KBM-7 (cell line): ENCODE measurements at regions not wholly inside any gene's neighbourhood (a gene's known extent, or its start where the extent isn't known, plus 50 kb on each side); places are given as distances from the start of the nearest gene placed in this dataset.
A peak's percentile ranks its signal among the peaks of the same experiment; 100 is the strongest.
"Not testable (repeated sequence)": the region's sequence is repeated elsewhere in the genome, so short reads cannot be mapped to it uniquely, and the experiment has no call there.

ENCODE experiments used
- DNase-seq: peaks from one replicate; pipeline ENCODE4 v3.0.0-alpha.2; 2015
- in situ Hi-C: fragments of 300-500 bp; cut with MboI; formaldehyde crosslinking; loops from 2 replicates; pipeline ENCODE4 v1.14.3; 2020; ENCODE audit warnings: low sequenced_read_pairs, low pct_unique_long_range_greater_than_20kb, mixed read lengths

DNA sequence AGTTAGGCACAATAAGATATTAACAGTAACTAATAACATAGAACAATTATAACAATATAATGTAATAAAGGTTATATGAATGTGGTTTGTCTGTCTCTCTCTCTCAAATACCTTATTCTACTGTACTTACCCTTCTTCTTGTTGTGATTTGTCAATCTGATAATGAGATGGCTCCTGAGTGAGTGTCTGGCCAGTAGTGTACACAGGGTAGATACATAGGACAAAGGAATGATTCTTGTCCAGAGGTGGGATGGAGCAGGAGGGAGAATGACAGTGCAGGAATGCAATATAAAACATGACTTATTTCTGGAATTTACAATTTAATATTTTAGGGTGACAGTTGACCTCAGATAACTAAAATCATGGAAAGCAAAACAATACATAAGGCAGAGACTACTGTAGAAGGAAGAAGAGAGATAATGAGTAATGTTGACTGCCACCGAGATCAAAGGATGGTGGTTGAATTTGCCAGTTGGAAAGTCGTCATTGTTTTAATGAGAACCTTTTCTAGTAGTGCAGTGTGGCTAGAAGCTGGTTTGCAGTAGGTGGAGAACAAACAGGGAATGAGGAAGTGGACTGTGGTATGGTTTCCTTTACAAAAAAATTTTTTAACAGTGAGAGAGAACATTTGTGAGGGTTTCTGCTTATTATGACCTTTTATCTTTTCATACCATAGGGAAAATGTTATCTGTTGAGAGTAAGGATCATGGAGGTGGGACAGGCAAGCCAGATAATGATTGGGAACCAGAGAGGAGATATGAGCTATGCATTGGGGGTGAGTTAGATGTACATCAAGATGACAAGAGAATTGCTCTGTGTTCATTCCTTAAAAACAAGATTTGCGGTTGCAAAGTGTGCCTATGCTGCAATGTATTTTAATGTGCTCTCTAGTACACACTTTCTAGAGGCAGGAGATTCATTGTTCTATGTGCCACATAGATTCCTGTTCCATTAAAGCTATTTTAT, 458.3 kb downstream of the BTG1 start:
- DNase-seq = peak; percentile 43
- in situ Hi-C loops = no loop called here

DNA sequence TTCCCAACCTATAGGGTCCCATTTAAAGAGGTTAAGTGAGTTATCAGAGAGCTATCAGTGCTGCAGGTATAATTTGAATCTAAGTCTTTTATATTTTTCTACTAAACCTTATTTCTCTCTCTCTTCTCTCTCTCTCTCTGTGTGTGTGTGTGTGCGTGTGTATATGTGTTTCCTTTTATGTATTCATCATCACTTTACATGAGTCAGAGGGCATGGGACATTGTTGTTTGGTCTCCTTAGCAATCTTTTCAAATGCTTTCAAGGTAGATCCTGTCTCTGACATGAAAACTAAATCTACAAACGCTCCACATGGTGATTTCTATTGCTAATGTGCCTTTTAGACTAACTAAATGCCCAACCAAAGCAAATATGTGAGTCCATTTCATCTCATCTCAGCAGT, 459.7 kb downstream of the BTG1 start:
- in situ Hi-C loops = no loop called here
- DNase-seq = no peak

DNA sequence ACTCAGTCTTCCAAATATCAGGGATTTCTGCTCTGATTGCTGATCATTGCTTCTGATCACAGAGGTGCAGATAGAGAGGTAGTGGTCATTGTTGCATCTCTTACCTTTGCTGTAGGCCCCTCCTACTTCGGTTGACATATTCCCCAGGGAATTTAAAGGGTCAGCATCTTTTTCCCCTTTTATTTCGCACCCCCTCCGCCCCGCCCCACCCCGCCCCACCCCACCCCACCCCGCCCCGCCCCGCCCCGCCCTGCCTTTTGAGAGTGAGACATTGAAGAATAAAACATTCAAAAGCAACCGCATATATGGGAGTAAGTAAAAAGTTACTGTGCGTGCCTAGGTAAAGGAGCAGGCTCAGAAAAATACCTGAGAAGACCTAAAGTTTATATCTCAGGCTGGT, 463.9 kb downstream of the BTG1 start:
- DNase-seq = no peak
- in situ Hi-C loops = no loop called here

DNA sequence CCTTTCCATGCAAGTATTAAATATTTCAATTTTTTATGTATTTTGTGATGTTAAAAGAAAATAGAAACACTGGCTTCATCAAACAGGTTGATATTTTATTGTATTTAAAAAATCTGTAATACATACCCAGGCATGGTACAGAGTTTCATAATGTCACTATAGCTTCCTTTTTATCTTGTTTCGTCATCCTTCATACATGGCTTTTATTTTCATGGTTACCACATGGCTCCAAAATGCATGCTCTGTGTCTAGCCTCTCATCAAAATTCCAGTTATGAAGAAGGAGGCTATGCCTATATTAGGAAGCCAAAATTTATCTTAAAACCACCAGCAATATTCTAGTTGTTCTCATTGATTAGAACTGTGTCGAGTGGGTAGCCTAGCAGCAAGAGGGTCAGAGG, 464.8 kb downstream of the BTG1 start:
- no peak for DNase-seq
- in situ Hi-C loops = no loop called here

DNA sequence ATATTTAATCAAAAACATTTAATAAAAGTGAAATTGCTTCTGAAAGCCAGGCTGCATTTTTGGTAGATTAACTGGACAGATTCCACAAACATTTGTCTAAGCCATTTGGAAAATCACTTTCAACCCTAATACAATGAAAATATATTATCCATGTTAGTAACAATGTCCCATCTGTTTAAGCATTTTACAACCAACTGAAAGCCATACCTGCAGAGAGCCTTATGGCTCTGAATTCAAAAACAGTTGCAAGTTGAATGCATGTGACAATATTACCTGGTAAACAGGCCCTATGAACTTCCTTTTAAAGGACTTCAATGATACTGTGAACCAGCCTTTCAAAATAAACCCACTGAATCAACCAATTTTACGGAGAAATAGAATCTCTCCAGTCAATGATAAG, 468.1 kb downstream of the BTG1 start:
- in situ Hi-C loops = no loop called here
- no peak for DNase-seq

DNA sequence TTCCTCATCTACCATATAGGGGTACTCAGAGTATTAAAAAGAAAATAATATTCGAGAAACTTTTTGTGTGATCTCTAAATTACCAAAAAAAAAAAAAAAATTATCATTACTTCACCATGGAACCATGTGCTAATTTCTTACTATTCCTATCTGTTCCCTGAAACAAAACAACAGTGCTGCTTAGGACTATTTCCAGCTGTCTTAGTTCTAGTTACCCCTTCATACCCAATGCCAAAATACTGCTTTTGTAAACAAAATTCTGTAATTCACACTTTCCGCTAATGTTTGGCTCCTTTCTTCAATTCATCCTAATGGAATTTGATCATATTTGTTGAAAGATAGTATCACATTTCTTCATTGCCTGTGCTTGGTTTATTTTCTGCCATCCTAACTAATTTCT, 470.2 kb downstream of the BTG1 start:
- no peak for DNase-seq
- in situ Hi-C loops = no loop called here

DNA sequence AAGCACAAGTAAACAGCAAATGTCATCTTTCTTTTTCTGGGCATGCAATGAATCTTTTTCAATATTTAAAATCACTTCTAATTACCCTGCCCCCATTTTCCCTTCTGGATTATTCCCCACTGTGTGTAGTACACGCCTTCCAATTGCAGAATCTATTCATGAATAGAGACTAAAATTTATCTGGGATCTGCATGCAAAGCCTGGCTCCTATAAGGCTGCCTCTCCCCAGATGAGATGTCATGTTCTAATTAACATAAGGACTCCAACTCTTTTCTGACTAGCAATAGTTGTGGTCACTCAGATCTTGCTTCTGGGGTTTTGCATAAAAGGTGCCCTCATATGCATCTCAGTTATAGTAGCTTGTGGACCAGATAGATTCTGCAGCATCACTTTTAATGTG, 473.5 kb downstream of the BTG1 start:
- DNase-seq = no peak
- in situ Hi-C loops = no loop called here

DNA sequence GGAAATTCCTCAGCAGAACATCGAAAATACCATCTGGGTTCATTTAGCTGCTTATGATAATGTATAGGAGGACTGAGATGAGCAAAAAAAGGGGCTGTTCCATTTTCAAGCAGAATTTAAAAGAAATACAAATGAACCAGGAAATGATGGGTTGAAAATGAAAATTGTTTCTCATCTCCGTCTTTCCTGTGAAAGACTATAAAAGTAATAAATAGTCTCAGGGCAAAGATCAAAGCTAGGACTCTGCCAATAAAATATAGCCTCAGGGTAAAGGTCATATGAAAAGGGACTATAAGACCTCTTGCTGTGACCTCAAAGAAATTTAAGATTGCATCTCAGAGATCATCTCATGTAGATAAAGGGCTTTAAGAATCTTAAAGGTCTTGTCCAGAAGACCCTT, 478.0 kb downstream of the BTG1 start:
- in situ Hi-C loops = no loop called here
- DNase-seq = no peak

DNA sequence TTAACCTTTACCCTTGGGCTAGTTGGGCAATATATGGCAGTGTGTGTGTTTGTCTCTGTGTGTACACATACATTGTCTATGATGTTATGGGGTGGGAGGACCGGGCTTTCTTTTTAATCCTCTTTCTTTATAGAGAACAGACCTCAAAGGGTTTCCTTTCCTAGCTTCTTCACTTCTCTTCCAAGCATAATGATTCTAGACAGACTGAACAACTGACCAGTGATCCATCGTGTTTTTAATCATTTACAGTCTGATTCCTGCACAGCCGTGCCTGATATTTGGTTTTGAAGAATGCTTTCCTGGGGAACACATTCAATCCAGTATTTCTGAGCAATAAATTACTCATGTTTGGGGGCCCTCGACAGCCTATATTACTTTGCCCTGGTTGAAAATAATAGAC, 481.1 kb upstream of the DCN start:
- no peak for DNase-seq
- in situ Hi-C loops = no loop called here

DNA sequence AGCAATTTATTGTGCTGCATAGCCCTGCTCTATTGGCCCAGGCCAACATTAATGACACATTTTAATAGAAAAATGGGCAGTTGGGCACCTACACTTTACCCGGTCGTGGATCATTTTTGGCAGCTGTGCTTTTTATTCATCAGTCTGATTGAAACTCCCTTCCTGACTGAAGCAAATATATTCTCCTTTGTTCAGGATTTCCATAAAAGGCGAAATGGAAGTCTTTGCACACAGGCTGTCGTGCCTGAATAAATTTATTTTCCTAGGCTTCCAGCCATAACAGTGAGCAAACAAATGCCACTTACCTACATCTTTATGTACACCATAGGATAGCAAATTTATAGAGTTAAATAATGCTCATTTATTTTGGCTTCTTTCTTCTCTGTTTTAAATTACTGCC, 480.7 kb upstream of the DCN start:
- DNase-seq = no peak
- in situ Hi-C loops = no loop called here

DNA sequence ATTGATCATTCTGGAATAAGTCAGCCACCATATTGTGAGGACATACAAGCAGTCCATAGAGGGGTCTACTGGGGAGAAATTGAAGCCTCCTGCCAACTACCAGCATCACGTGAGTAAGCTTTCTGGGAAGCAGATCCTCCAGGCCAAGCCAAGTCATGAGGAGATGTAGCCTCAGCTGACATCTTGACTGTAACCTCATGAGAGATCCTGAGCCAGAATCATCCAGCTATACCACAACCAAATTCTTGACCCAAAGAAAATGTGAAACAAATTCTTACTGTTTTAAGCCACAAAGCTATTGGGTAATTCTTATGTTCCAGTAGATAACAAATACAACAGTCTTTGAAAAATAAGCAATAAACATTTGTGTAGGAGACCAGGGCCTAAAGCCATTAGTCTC, 479.4 kb upstream of the DCN start:
- in situ Hi-C loops = no loop called here
- DNase-seq = no peak

DNA sequence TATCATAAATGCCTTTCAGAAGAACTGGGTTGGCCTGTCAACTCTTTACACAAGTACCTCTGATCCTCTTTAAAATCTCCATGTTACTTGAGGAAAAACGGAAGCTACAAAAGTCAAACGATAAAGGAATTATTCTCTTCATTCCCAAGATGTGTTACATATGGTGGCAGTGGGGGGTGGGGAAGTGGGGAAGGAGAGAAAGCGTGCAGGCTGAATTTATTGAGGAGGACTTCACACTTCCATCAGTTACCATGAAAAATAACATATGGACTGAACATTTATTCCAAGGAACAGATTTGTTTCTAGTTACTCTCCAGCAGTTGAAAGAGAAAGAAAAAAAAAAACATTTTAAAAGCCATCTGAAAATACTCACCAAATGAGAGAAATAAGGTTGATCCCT, 474.4 kb upstream of the DCN start:
- no peak for DNase-seq
- in situ Hi-C loops = no loop called here

DNA sequence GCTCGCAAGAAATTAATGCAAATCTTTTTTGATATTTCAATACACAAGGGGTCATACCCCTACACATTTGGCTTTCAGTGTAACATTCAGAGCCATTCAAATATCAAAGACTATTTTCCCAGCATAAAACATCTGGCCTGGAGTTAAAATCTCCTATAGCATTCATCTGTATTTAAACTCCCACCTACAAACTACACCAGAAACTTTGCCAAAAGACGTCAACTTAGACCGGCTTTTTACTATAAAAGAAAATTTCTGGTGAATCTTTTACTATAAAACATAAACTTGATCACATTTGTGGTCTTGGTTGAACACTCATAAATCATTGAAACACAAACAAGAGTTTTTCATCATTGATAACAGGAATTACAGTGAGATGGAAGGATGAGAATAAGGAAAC, 473.3 kb upstream of the DCN start:
- in situ Hi-C loops = no loop called here
- no peak for DNase-seq

DNA sequence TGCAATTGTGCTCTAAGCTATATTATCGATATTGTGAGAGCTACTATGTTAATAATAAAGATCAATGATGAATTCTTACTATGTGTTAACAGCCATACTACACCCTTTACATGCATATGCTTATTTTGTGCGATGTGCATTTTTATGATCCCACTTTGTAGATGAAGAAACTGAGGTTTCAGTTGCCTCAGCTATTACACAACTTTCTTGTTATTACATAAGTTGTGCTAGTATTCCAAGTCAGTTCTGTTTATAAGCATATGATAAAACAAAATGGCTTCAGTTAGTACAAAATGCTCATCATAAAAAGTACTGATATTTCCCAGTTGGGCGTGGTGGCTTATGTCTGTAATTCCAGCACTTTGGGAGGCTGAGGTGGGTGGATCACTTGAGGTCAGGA, 471.5 kb upstream of the DCN start:
- DNase-seq = no peak
- in situ Hi-C loops = no loop called here

DNA sequence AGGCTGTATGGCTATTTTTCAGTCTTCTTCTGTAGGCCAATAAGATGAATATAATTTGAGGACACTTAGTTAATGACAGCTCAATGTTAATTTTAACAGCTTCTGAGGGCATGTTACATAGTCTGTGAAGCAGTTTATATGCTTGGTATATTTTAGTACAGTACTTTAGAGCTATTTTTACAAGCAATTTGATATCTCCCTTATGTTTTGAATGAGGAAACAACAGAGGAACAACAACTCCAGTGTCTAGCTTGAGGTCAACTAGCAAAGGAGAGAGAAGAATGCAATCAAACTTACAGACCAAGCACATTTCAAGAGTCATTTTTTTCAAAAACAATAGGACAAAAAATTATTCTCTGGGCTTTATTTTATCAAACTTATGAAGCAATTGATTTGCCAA, 469.1 kb upstream of the DCN start:
- no peak for DNase-seq
- in situ Hi-C loops = no loop called here

DNA sequence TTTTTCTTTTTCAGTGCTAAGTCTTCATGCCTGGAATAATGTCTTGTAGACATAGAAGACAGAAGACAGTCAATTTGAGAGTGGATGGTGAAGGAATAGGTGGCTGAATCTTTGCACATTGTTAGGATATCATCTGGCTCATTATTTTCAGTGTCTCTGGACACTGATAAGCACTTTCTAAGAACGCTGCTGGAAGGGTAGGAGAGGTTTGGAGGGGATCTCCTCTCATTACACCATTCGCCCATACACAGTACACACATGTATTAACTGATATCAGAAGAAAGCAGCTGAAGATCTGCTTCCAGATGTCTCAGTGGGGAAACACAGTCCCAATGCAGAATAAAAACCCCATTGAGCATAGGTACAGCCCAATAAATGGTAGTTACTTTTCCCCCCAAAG, 461.1 kb upstream of the DCN start:
- in situ Hi-C loops = no loop called here
- DNase-seq = no peak

DNA sequence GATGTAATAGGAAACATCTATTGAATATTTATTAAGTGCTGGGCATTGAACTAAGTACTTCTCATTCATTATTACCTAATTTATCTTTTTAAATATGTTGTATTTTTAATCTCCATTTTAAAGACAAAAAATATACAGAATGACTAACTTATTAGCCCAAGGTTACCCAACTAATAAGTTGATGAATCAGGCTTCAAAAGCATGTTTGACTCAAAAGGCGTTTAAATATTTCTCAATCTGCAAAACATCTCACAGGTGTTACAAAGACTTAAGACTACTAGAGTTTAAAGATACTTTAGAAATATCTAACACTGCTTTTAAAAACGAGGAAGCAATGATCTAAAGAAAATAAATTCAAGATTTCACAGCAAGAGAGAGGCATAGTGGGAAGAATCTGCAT, 457.4 kb upstream of the DCN start:
- DNase-seq = no peak

DNA sequence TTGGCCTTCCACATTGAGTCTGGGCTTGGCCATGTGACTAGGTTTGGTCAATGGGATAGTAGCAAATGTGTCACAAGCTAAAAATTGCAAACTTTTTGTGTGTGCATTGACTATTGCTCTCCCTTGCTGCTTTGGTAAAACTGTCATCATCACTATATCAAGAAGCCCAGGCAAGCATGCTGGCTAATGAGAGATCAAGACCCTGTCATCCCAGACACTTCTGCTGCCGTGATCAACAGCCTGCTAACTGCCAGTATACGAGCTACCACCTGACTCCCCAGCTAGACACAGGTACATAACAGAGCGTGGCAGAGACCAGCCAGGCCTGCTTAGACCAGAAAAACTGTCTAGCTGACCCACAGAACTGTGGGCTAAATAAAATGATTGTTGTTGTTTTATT, 456.7 kb upstream of the DCN start:
- in situ Hi-C loops = no loop called here
- DNase-seq = no peak

More for the DNA sequence above, 457.4 kb upstream of the DCN start:
- in situ Hi-C loops = no loop called here

DNA sequence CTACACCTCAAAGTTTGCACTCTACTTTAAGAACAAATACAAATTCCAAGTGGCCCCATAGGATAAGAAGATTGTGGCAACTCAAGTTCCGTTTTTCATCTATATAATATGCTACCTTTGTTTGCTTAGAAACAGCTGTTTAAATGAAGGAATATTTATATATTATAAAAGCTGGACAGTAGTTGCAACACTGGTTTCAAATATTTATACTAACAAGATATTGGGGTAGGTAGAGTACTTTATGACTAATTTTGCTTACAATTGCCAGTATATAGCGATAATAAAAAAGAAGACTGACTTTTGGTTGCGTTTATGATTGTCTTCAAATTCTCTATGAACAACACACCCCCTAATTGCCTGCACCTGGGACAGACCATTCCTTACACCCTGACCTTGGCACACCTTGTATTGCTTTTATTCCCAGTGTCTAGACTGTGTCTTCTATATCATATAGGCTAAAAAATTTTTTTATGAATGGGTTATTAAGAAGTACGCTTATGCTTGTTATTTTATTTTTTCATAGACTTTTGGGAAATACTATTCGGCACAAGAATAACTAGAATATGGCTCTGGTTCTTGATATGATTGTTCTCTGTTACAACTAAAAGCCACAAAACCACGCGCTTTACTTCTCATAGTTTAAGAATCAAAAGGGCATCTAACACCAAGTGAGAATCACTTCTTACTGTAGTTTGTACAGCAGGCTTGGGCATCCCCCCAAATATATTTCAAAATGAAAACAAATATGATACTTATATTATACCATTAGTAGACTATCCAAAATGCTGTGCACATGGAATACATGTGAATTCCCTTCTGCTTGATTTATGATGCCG, 455.4 kb upstream of the DCN start:
- no peak for DNase-seq
- in situ Hi-C loops = no loop called here

DNA sequence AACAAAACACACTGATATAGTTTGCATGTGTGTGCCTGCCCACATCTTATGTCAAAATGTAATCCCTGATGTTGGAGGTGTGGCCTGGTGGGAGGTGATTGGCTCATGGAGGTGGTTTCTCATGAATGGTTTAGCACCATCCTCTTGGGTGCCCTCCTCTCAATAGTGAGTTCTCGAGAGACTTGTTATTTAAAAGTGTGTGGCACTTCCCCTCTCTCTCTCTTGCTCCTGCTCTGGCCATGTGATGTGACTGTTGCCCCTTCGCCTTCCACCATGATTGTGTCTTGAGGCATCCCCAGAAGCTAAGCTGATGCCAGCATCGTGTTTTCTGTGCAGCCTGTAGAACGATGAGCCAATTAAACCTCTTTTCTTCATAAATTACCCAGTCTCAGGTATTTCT, 454.1 kb upstream of the DCN start:
- no peak for DNase-seq
- in situ Hi-C loops = no loop called here

DNA sequence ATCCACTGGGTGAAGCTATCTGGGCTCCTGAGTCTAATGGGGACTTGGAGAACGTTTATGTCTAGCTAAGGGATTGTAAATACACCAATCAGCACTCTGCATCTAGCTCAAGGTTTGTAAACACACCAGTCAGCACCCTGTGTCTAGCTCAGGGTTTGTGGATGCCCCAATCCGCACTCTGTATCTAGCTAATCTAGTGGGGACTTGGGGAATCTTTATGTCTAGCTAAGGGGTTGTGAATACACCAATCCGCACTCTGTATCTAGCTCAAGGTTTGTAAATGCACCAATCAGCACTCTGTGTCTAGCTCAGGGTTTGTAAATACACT, 451.7 kb upstream of the DCN start:
- in situ Hi-C loops, DNase-seq: not testable (repeated sequence)
